Neural progenitor cell (in vitro differentiated cells): ENCODE measurements at regions not wholly inside any gene's neighbourhood (a gene's known extent, or its start where the extent isn't known, plus 50 kb on each side); places are given as distances from the start of the nearest gene placed in this dataset.
"Not testable (repeated sequence)": the region's sequence is repeated elsewhere in the genome, so short reads cannot be mapped to it uniquely, and the experiment has no call there.

ENCODE experiments used
- DNase-seq: peaks from one replicate; pipeline ENCODE4 v3.0.0-alpha.2; 2016; ENCODE audit warnings: low spot score
- H2AFZ ChIP-seq: fragments of 200-600 bp; sonication (generic); replicated peaks from 2 replicates; pipeline ENCODE4 v1.6.1; 2016; ENCODE audit warnings: antibody characterized with exemption
- H3F3A ChIP-seq: fragments of 200-600 bp; sonication (generic); 2 replicates; pipeline ENCODE4 v1.6.1; 2016; ENCODE audit warnings: antibody characterized with exemption, low read depth
- H3K27ac ChIP-seq: fragments of 200-600 bp; sonication (generic); 2 replicates; pipeline ENCODE4 v1.5.1; 2016; ENCODE audit warnings: mild to moderate bottlenecking
- H3K27me3 ChIP-seq: fragments of 200-600 bp; sonication (generic); 2 replicates; pipeline ENCODE4 v1.6.1; 2016; ENCODE audit warnings: mild to moderate bottlenecking, moderate library complexity
- H3K36me3 ChIP-seq: fragments of 200-600 bp; sonication (generic); 2 replicates; pipeline ENCODE4 v1.5.1; 2016
- H3K4me1 ChIP-seq: fragments of 200-600 bp; sonication (generic); 2 replicates; pipeline ENCODE4 v1.6.1; 2016; ENCODE audit warnings: mixed run types
- H3K4me2 ChIP-seq: fragments of 200-600 bp; sonication (generic); 2 replicates; pipeline ENCODE4 v1.6.1; 2016
- H3K4me3 ChIP-seq: fragments of 200-600 bp; sonication (generic); 2 replicates; pipeline ENCODE4 v1.5.1; 2016
- H3K79me2 ChIP-seq: fragments of 200-600 bp; sonication (generic); 2 replicates; pipeline ENCODE4 v1.6.1; 2016; ENCODE audit warnings: low read depth
- H3K9ac ChIP-seq: fragments of 200-600 bp; sonication (generic); 2 replicates; pipeline ENCODE4 v1.6.1; 2016
- H3K9me3 ChIP-seq: fragments of 200-600 bp; sonication (generic); 2 replicates; pipeline ENCODE4 v1.5.1; 2016; ENCODE audit warnings: low read depth
- H4K20me1 ChIP-seq: fragments of 200-600 bp; sonication (generic); 2 replicates; pipeline ENCODE4 v1.6.1; 2016; ENCODE audit warnings: low read depth
- H3K27ac Mint-ChIP-seq: 3 replicates; pipeline ENCODE4 v1.8.0; 2021; ENCODE audit warnings: mixed read lengths
- H3K27me3 Mint-ChIP-seq: 2 replicates; pipeline ENCODE4 v1.8.0; 2022; ENCODE audit warnings: low read depth, mild to moderate bottlenecking, inconsistent platforms, moderate library complexity, mixed read lengths; ENCODE audit not compliant: insufficient read depth
- H3K36me3 Mint-ChIP-seq: 3 replicates; pipeline ENCODE4 v1.8.0; 2021; ENCODE audit warnings: mixed read lengths
- H3K4me1 Mint-ChIP-seq: 3 replicates; pipeline ENCODE4 v1.8.0; 2021; ENCODE audit warnings: mixed read lengths
- H3K4me3 Mint-ChIP-seq: 3 replicates; pipeline ENCODE4 v1.8.0; 2021; ENCODE audit warnings: mild to moderate bottlenecking, moderate library complexity, mixed read lengths
- H3K9me3 Mint-ChIP-seq: 3 replicates; pipeline ENCODE4 v1.8.0; 2020; ENCODE audit warnings: mixed read lengths
- CTCF ChIP-seq: fragments of 200-600 bp; sonication (generic); IDR thresholded peaks from 2 replicates; pipeline ENCODE4 v1.5.1; 2017; ENCODE audit warnings: antibody characterized with exemption, mild to moderate bottlenecking
- EZH2 ChIP-seq: fragments of 200-600 bp; sonication (generic); IDR thresholded peaks from 2 replicates; pipeline ENCODE4 v1.6.1; 2017; ENCODE audit warnings: antibody characterized with exemption, mild to moderate bottlenecking, moderate library complexity
- EZH2phosphoT487 ChIP-seq: fragments of 200-600 bp; sonication (generic); IDR thresholded peaks from 2 replicates; pipeline ENCODE4 v1.6.1; 2017; ENCODE audit warnings: antibody characterized with exemption

- Histone ChIP-seq H3K4me1 (no peaks in the 10 kb centered on the region), H3K36me3 (no peaks in the 10 kb centered on the region), H3K27ac (no peak overlapping the region), H3K79me2 (no peaks in the 10 kb centered on the region), H3K27me3 (no peaks in the 10 kb centered on the region), H4K20me1 (no peaks in the 10 kb centered on the region), H3K9me3 (no peaks in the 10 kb centered on the region), H2AFZ (no peak overlapping the region), H3K9ac (no peak overlapping the region), H3F3A (no peaks in the 10 kb centered on the region), H3K4me3 (no peak overlapping the region), H3K4me2 (no peak overlapping the region)
- Mint-ChIP-seq H3K4me3 (no peak overlapping the region), H3K36me3 (no peaks in the 10 kb centered on the region), H3K27ac (no peak overlapping the region), H3K4me1 (peaks cover 4% of the 10 kb centered on the region), H3K9me3 (peaks cover 8% of the 10 kb centered on the region), H3K27me3 (no peaks in the 10 kb centered on the region)
- TF ChIP-seq EZH2 = no peak
- no peak for TF ChIP-seq EZH2phosphoT487
- TF ChIP-seq CTCF = no peak
- DNase-seq = no peak
These were observed 207.4 kb upstream of the VCX start for GRCh38 chrX:7635604-7636003.

GRCh38 chrX:7620560-7620959 lies 222.4 kb upstream of the VCX start:
- TF ChIP-seq EZH2 = no peak
- no peak for TF ChIP-seq CTCF
- no peak for TF ChIP-seq EZH2phosphoT487
- no peaks in the 10 kb centered on the region for H3K27me3 ChIP-seq
- no peak overlapping the region for H3K9ac ChIP-seq
- no peak overlapping the region for H3K27ac ChIP-seq
- no peaks in the 10 kb centered on the region for H3K9me3 ChIP-seq
- no peak for DNase-seq
- H3K79me2 ChIP-seq = no peaks in the 10 kb centered on the region
- Mint-ChIP-seq H3K4me3 (no peak overlapping the region), H3K27ac (no peak overlapping the region), H3K4me1 (peaks cover 5% of the 10 kb centered on the region), H3K9me3 (peaks cover 4% of the 10 kb centered on the region), H3K27me3 (peaks cover 6% of the 10 kb centered on the region), H3K36me3 (no peaks in the 10 kb centered on the region)
- H3K4me1 ChIP-seq = no peaks in the 10 kb centered on the region
- H3K4me3 ChIP-seq = no peak overlapping the region
- no peak overlapping the region for H3K4me2 ChIP-seq
- no peaks in the 10 kb centered on the region for H4K20me1 ChIP-seq
- no peaks in the 10 kb centered on the region for H3K36me3 ChIP-seq
- H2AFZ ChIP-seq = no peak overlapping the region
- no peaks in the 10 kb centered on the region for H3F3A ChIP-seq

GRCh38 chrX:7617994-7618393 lies 225.0 kb upstream of the VCX start:
- no peaks in the 10 kb centered on the region for H4K20me1 ChIP-seq
- no peak overlapping the region for H2AFZ ChIP-seq
- H3K4me3 ChIP-seq = no peak overlapping the region
- H3K4me1 Mint-ChIP-seq = peaks cover 2% of the 10 kb centered on the region
- H3K36me3 Mint-ChIP-seq = no peaks in the 10 kb centered on the region
- H3K4me2 ChIP-seq = no peak overlapping the region
- no peaks in the 10 kb centered on the region for H3K36me3 ChIP-seq
- H3K9ac ChIP-seq = no peak overlapping the region
- TF ChIP-seq EZH2 (no peak), EZH2phosphoT487 (no peak), CTCF (no peak)
- no peak overlapping the region for H3K27ac ChIP-seq
- H3F3A ChIP-seq = no peaks in the 10 kb centered on the region
- H3K27ac Mint-ChIP-seq = no peak overlapping the region
- H3K27me3 Mint-ChIP-seq = peaks cover 5% of the 10 kb centered on the region
- DNase-seq = no peak
- H3K4me3 Mint-ChIP-seq = no peak overlapping the region
- H3K79me2 ChIP-seq = no peaks in the 10 kb centered on the region
- H3K27me3 ChIP-seq = no peaks in the 10 kb centered on the region
- no peaks in the 10 kb centered on the region for H3K4me1 ChIP-seq
- H3K9me3 Mint-ChIP-seq = no peaks in the 10 kb centered on the region
- H3K9me3 ChIP-seq = no peaks in the 10 kb centered on the region

- Histone ChIP-seq H3K36me3 (no peaks in the 10 kb centered on the region), H3K9ac (no peak overlapping the region), H3K9me3 (no peaks in the 10 kb centered on the region), H3K4me3 (no peak overlapping the region), H3K79me2 (no peaks in the 10 kb centered on the region), H3K4me2 (no peak overlapping the region), H3K27me3 (no peaks in the 10 kb centered on the region), H4K20me1 (no peaks in the 10 kb centered on the region), H3K27ac (no peak overlapping the region), H3K4me1 (no peaks in the 10 kb centered on the region), H3F3A (no peaks in the 10 kb centered on the region), H2AFZ (no peak overlapping the region)
- H3K4me1 Mint-ChIP-seq = no peaks in the 10 kb centered on the region
- no peak overlapping the region for H3K4me3 Mint-ChIP-seq
- H3K27ac Mint-ChIP-seq = no peak overlapping the region
- no peaks in the 10 kb centered on the region for H3K36me3 Mint-ChIP-seq
- no peak for TF ChIP-seq EZH2
- TF ChIP-seq EZH2phosphoT487 = no peak
- no peak for TF ChIP-seq CTCF
- DNase-seq = no peak
- peaks cover 2% of the 10 kb centered on the region for H3K9me3 Mint-ChIP-seq
- no peaks in the 10 kb centered on the region for H3K27me3 Mint-ChIP-seq
These were observed 228.4 kb upstream of the VCX start for GRCh38 chrX:7614616-7615015.

GRCh38 chrX:7608625-7609024 lies 234.3 kb upstream of the VCX start:
- not testable (repeated sequence) for H3K4me1 ChIP-seq, H3K36me3 Mint-ChIP-seq, H4K20me1 ChIP-seq, H3F3A ChIP-seq, H2AFZ ChIP-seq, H3K9me3 ChIP-seq, H3K4me3 ChIP-seq, H3K4me1 Mint-ChIP-seq, H3K27me3 Mint-ChIP-seq, H3K36me3 ChIP-seq, H3K9ac ChIP-seq, H3K27me3 ChIP-seq, H3K27ac ChIP-seq, DNase-seq, H3K4me2 ChIP-seq, H3K4me3 Mint-ChIP-seq, H3K79me2 ChIP-seq, H3K27ac Mint-ChIP-seq
- H3K9me3 Mint-ChIP-seq = peaks cover 15% of the 10 kb centered on the region
